IPS-15b (cell line): ENCODE measurements at regions not wholly inside any gene's neighbourhood (a gene's known extent, or its start where the extent isn't known, plus 50 kb on each side); places are given as distances from the start of the nearest gene placed in this dataset.
"Not testable (repeated sequence)": the region's sequence is repeated elsewhere in the genome, so short reads cannot be mapped to it uniquely, and the experiment has no call there.

Experiments
- H3K27me3 ChIP-seq: one replicate; pipeline ENCODE4 v1.6.1; 2013; ENCODE audit warnings: low read length; ENCODE audit not compliant: control insufficient read depth, insufficient read depth
- H3K36me3 ChIP-seq: one replicate; pipeline ENCODE4 v1.6.1; 2013; ENCODE audit warnings: low read length; ENCODE audit not compliant: control insufficient read depth, insufficient read depth
- H3K4me1 ChIP-seq: one replicate; pipeline ENCODE4 v1.6.1; 2013; ENCODE audit warnings: mild to moderate bottlenecking, low read length; ENCODE audit not compliant: control insufficient read depth, insufficient read depth
- H3K4me3 ChIP-seq: one replicate; pipeline ENCODE4 v1.5.1; 2013; ENCODE audit warnings: low read depth, low read length
- H3K9ac ChIP-seq: one replicate; pipeline ENCODE4 v1.6.1; 2013; ENCODE audit warnings: low read depth, mild to moderate bottlenecking, low read length
- H3K9me3 ChIP-seq: one replicate; pipeline ENCODE4 v1.6.1; 2013; ENCODE audit warnings: mild to moderate bottlenecking, low read length; ENCODE audit not compliant: control insufficient read depth, insufficient read depth

GRCh38 chr17:5877948-5878347 is 192.2 kb upstream of the WSCD1 start:
- no peaks in the 10 kb centered on the region for H3K4me1 ChIP-seq
- H3K9me3 ChIP-seq, result no peaks in the 10 kb centered on the region
- no peak overlapping the region for H3K4me3 ChIP-seq
- no peaks in the 10 kb centered on the region for H3K36me3 ChIP-seq
- no peaks in the 10 kb centered on the region for H3K27me3 ChIP-seq
- H3K9ac ChIP-seq, result no peak overlapping the region

GRCh38 chr17:5881849-5882248 is 188.3 kb upstream of the WSCD1 start:
- Histone ChIP-seq H3K9ac (no peak overlapping the region), H3K36me3 (no peaks in the 10 kb centered on the region), H3K4me3 (no peak overlapping the region), H3K4me1 (peaks cover 3% of the 10 kb centered on the region), H3K27me3 (no peaks in the 10 kb centered on the region), H3K9me3 (no peaks in the 10 kb centered on the region)

DNA sequence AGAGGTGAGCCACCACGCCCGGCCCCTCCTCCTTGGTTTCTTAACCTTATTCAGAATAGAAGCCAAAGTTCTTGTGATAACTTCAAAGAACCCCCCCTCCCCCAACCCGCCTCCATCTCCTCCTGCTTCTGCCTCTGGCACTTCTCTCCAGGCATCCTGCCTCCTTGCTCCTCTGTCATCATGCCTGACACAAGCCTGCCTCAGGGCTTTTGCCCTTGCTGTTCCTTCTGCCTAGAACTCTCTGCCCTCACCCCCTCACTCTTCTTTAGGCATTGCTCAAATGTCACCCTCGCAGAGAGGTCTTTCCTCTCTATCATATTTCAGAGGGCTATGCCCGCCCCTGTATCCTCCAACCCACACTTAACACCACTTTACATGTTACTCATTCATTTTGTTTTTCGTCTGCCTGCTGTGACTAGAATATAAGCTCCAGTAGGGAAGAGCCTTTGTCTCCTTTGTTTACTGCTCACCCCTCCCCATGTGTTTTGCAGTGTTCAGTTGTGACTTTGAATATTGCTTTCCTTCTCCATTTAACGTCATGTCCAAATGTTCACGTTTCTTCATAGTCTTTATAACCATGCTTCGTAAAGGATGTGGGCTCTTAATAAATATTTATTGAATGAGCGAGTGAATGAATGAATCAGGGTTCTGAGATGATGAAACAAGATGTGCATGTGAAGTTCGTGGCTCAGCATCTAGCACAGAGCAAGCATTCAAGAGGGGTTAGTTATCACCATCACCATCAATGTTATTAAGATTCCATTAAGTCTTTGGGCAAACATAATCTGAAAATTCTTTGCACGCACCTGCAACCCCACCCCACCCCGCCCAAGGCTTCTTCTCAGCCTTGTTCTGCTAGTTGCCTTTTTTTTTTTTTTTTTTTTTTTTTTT is 186.2 kb upstream of the WSCD1 start:
- Histone ChIP-seq H3K4me1 (peaks cover 3% of the 10 kb centered on the region), H3K9ac (no peak overlapping the region), H3K9me3 (no peaks in the 10 kb centered on the region), H3K27me3 (no peaks in the 10 kb centered on the region), H3K4me3 (no peak overlapping the region), H3K36me3 (no peaks in the 10 kb centered on the region)

GRCh38 chr17:5885336-5885735 is 184.8 kb upstream of the WSCD1 start:
- Histone ChIP-seq H3K36me3 (no peaks in the 10 kb centered on the region), H3K4me1 (peaks cover 3% of the 10 kb centered on the region), H3K9ac (no peak overlapping the region), H3K27me3 (no peaks in the 10 kb centered on the region), H3K9me3 (no peaks in the 10 kb centered on the region), H3K4me3 (no peak overlapping the region)

DNA sequence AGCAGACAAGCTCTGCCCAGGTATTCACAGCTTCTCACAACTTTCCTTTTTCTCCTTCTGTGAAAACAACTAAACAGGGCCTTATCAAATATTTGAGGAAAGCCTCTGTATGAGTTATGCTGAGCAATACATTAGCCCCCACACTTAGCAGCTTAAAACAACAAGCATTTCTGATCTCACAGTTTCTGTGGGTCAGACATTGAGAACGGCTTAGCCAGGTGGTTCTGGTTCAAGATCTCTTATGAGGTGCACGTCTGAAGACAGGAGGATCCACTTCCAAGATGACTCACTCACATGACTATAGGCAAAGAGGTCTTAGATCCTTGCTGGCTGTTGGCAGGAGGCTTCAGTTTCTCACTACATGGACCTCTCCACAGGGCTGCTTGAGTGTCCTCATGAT is 181.4 kb upstream of the WSCD1 start:
- Histone ChIP-seq H3K4me3 (no peak overlapping the region), H3K4me1 (peaks cover 12% of the 10 kb centered on the region), H3K9me3 (no peaks in the 10 kb centered on the region), H3K9ac (no peak overlapping the region), H3K27me3 (no peaks in the 10 kb centered on the region), H3K36me3 (no peaks in the 10 kb centered on the region)

- Histone ChIP-seq H3K9ac (no peak overlapping the region), H3K27me3 (no peaks in the 10 kb centered on the region), H3K36me3 (no peaks in the 10 kb centered on the region), H3K4me3 (no peak overlapping the region), H3K9me3 (no peaks in the 10 kb centered on the region), H3K4me1 (peaks cover 17% of the 10 kb centered on the region)
Measured at GRCh38 chr17:5892921-5893675, 177.1 kb upstream of the WSCD1 start.

DNA sequence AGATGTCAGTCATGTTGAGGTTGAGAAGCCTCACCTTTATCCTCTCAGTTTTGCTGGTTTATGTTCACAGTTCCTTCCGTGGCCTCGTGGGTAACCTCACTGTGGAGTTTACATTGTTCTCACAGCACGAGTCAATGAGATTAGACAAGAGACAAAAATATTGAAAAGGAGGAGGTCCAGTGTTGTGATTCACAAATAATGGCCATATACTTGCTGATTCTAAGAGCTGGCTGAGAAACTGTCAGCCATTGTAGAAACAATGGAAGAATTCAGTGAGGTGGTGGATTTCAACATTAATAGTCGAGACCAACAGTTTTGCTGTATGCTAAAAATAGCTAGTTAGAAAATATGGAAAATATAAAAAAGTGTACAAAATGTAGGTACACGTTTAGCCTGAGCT is 176.4 kb upstream of the WSCD1 start:
- H3K4me1 ChIP-seq, result peaks cover 17% of the 10 kb centered on the region
- H3K4me3 ChIP-seq, result no peak overlapping the region
- H3K9me3 ChIP-seq, result no peaks in the 10 kb centered on the region
- H3K9ac ChIP-seq, result no peak overlapping the region
- H3K27me3 ChIP-seq, result no peaks in the 10 kb centered on the region
- H3K36me3 ChIP-seq, result no peaks in the 10 kb centered on the region

DNA sequence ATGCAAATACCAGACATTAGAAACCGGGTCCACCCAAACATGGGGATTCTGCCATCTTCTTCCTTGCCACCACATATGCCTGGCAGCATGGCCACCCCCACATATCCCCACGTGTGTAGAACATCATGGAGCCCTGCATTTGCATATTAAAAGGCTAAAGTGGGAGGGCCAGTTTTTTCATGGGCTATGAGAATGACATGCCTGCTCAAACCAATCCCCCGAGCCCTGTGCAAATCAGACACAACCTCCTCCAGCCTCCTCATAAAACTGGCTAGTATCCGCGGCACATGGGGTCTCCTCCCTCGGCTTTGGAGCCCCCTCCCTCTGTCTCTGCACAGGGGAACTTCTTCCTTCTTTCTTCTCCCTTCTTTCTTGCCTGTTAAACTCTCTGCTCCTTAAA is 174.9 kb upstream of the WSCD1 start:
- H3K36me3 ChIP-seq, result no peaks in the 10 kb centered on the region
- peaks cover 17% of the 10 kb centered on the region for H3K4me1 ChIP-seq
- no peak overlapping the region for H3K9ac ChIP-seq
- H3K9me3 ChIP-seq, result no peaks in the 10 kb centered on the region
- H3K4me3 ChIP-seq, result no peak overlapping the region
- H3K27me3 ChIP-seq, result no peaks in the 10 kb centered on the region

- Histone ChIP-seq H3K36me3 (no peaks in the 10 kb centered on the region), H3K27me3 (no peaks in the 10 kb centered on the region)
Measured at GRCh38 chr17:5896215-5896614, 174.0 kb upstream of the WSCD1 start.

DNA sequence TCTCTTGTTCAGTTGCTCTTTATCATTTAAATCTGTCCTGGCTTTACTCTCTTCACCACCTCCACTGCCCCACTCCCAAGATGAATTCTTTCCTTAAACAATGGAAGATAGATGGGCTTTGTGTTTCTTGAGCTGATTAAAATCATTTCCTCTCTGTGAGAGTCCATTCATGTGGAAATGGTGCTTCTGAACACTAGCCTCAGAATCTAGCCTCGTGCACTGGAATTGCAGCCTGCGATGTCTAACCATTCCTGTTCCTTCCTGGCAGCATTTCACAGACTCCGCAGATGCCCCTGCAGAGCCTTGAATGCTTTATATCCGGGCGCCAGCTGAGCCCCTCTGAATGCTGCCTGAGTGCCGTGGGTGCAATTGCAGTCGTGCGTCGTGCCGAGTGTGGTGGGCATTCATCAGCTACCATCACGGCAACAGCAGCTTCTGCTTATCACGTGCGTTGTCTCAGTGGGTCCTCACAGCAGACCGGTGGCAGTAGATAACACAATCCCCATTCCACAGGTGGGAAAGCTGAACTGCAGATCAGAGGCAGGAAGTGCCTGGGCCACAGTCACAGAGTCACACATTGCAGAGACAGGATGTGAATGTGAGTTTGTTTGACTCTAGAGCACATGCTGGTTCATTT is 172.8 kb upstream of the WSCD1 start:
- H3K9ac ChIP-seq, result no peak overlapping the region
- H3K4me3 ChIP-seq, result no peak overlapping the region

More at GRCh38 chr17:5896215-5896614, 174.0 kb upstream of the WSCD1 start:
- H3K9ac ChIP-seq, result no peak overlapping the region
- no peak overlapping the region for H3K4me3 ChIP-seq
- peaks cover 17% of the 10 kb centered on the region for H3K4me1 ChIP-seq
- H3K9me3 ChIP-seq, result no peaks in the 10 kb centered on the region

DNA sequence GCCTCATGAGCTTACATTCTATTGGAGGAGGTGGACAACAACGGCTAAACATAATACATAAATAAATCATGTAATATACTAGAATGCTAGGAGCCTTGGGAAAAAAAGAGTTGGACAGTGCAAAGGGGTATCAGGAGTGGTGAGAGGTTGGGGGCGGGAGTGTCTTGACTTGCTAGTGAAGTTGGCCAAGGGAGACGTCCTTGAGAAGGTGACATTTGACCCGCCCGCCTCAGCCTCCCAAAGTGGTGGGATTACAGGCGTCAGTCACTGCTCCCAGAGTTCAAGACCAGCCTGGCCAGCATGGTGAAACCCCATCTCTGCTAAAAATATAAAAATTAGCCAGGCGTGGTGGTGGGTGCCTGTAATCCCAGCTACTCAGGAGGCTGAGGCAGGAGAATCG is 172.2 kb upstream of the WSCD1 start:
- H3K9me3 ChIP-seq, H3K9ac ChIP-seq, H3K27me3 ChIP-seq, H3K36me3 ChIP-seq, H3K4me3 ChIP-seq: not testable (repeated sequence)
- peaks cover 13% of the 10 kb centered on the region for H3K4me1 ChIP-seq

More for the DNA sequence above, 172.8 kb upstream of the WSCD1 start:
- Histone ChIP-seq H3K36me3 (no peaks in the 10 kb centered on the region), H3K9me3 (no peaks in the 10 kb centered on the region), H3K4me1 (peaks cover 17% of the 10 kb centered on the region), H3K27me3 (no peaks in the 10 kb centered on the region)
